ENCODE measurements at regions not wholly inside any gene's neighbourhood (a gene's known extent, or its start where the extent isn't known, plus 50 kb on each side); places are given as distances from the start of the nearest gene placed in this dataset.

GRCh38 chr11:70574725-70575347 lies 176.5 kb downstream of the CTTN start:
- no peak overlapping the region for H3K4me3 ChIP-seq
- TF ChIP-seq POLR2A (IDR thresholded peaks at IDR 0.05) (no peak), CTCF (IDR thresholded peaks at IDR 0.05) (no peak), EP300 (IDR thresholded peaks at IDR 0.05) (no peak)
- H3K36me3 ChIP-seq, result no peaks in the 10 kb centered on the region
- H3K9me3 ChIP-seq, result no peaks in the 10 kb centered on the region
- no peak for DNase-seq (ENCODE audit: low spot score in 2 of 2)
- H3K27ac ChIP-seq, result no peak overlapping the region
- whole genome bisulfite sequencing, 2 donors, result 66 to 79% methylated on average over 11 to 12 of the region's 12 CpGs
- H3K4me1 ChIP-seq, result no peaks in the 10 kb centered on the region
- no peaks in the 10 kb centered on the region for H3K27me3 ChIP-seq

- no peaks in the 10 kb centered on the region for H3K27me3 ChIP-seq
- WGBS, 2 donors, result 78 to 85% methylated on average over 9 to 12 of the region's 12 CpGs
Observed at GRCh38 chr11:70575396-70576060, 177.2 kb downstream of the CTTN start.

GRCh38 chr11:70577258-70577603 lies 178.9 kb downstream of the CTTN start:
- Histone ChIP-seq H3K27ac (no peak overlapping the region), H3K4me1 (no peaks in the 10 kb centered on the region), H3K9me3 (no peaks in the 10 kb centered on the region), H3K4me3 (no peak overlapping the region), H3K27me3 (no peaks in the 10 kb centered on the region), H3K36me3 (no peaks in the 10 kb centered on the region)
- DNase-seq (ENCODE audit: low spot score in 2 of 2), result no peak
- TF ChIP-seq EP300 (IDR thresholded peaks at IDR 0.05) (no peak), POLR2A (IDR thresholded peaks at IDR 0.05) (no peak), CTCF (IDR thresholded peaks at IDR 0.05) (no peak)
- WGBS, 2 donors, result 84% methylated on average over 7 of the region's 7 CpGs

More at GRCh38 chr11:70575396-70576060, 177.2 kb downstream of the CTTN start:
- DNase-seq (ENCODE audit: low spot score in 2 of 2), result no peak
- TF ChIP-seq CTCF (IDR thresholded peaks at IDR 0.05), result no peak
- TF ChIP-seq EP300 (IDR thresholded peaks at IDR 0.05), result no peak
- no peak for TF ChIP-seq POLR2A (IDR thresholded peaks at IDR 0.05)
- Histone ChIP-seq H3K36me3 (no peaks in the 10 kb centered on the region), H3K4me3 (no peak overlapping the region), H3K4me1 (no peaks in the 10 kb centered on the region), H3K9me3 (no peaks in the 10 kb centered on the region), H3K27ac (no peak overlapping the region)

- no peak overlapping the region for H3K4me3 ChIP-seq
- DNase-seq (ENCODE audit: low spot score in 2 of 2), result no peak
- no peaks in the 10 kb centered on the region for H3K4me1 ChIP-seq
- no peaks in the 10 kb centered on the region for H3K36me3 ChIP-seq
- WGBS, 2 donors, result 74 to 84% methylated on average over 14 of the region's 14 CpGs
- TF ChIP-seq EP300 (IDR thresholded peaks at IDR 0.05) (no peak), CTCF (IDR thresholded peaks at IDR 0.05) (no peak), POLR2A (IDR thresholded peaks at IDR 0.05) (no peak)
- no peak overlapping the region for H3K27ac ChIP-seq
- H3K9me3 ChIP-seq, result no peaks in the 10 kb centered on the region
- no peaks in the 10 kb centered on the region for H3K27me3 ChIP-seq
Observed at GRCh38 chr11:70577948-70578347, 179.6 kb downstream of the CTTN start.

GRCh38 chr11:70578371-70578770 lies 180.0 kb downstream of the CTTN start:
- TF ChIP-seq CTCF (IDR thresholded peaks at IDR 0.05) (no peak), EP300 (IDR thresholded peaks at IDR 0.05) (no peak), POLR2A (IDR thresholded peaks at IDR 0.05) (no peak)
- 88 to 94% methylated on average over 14 of the region's 14 CpGs for WGBS, 2 donors

More at GRCh38 chr11:70578371-70578770, 180.0 kb downstream of the CTTN start:
- no peak overlapping the region for H3K27ac ChIP-seq
- H3K9me3 ChIP-seq, result no peaks in the 10 kb centered on the region
- H3K36me3 ChIP-seq, result no peaks in the 10 kb centered on the region
- no peak for DNase-seq (ENCODE audit: low spot score in 2 of 2)
- no peaks in the 10 kb centered on the region for H3K4me1 ChIP-seq
- no peak overlapping the region for H3K4me3 ChIP-seq
- no peaks in the 10 kb centered on the region for H3K27me3 ChIP-seq
